WTC11 (cell line): ENCODE measurements at regions not wholly inside any gene's neighbourhood (a gene's known extent, or its start where the extent isn't known, plus 50 kb on each side); places are given as distances from the start of the nearest gene placed in this dataset.

Experiments used
- ATAC-seq: fragments of 200-7000 bp; cut with Tn5 transposase; 2 replicates; pipeline ENCODE4 v1.10.0; 2021; ENCODE audit warnings: mild to moderate bottlenecking, moderate library complexity
- CTCF ChIA-PET: fragments of 300-600 bp; sonication (Branson Sonifier 250); formaldehyde crosslinking; loops from one replicate; lab custom pipeline; 2021; ENCODE audit warnings: antibody characterized with exemption; lab: Charles Lee
- POLR2A ChIA-PET: fragments of 350-600 bp; sonication (Branson Sonifier 250); formaldehyde crosslinking; loops from one replicate; lab custom pipeline; 2021; ENCODE audit warnings: antibody characterized with exemption; lab: Charles Lee
- DNase-seq: peaks from one replicate; pipeline ENCODE4 v3.0.0; 2021; ENCODE audit warnings: low spot score
- H3K27ac Mint-ChIP-seq: 2 replicates; pipeline ENCODE4 v1.8.0; 2021; ENCODE audit warnings: mixed read lengths
- H3K27me3 Mint-ChIP-seq: 2 replicates; pipeline ENCODE4 v1.8.0; 2021; ENCODE audit warnings: low read depth, mild to moderate bottlenecking, moderate library complexity, mixed read lengths
- H3K36me3 Mint-ChIP-seq: 2 replicates; pipeline ENCODE4 v1.8.0; 2021; ENCODE audit warnings: mixed read lengths
- H3K4me1 Mint-ChIP-seq: 2 replicates; pipeline ENCODE4 v1.8.0; 2022; ENCODE audit warnings: mixed read lengths
- H3K4me3 Mint-ChIP-seq: 2 replicates; pipeline ENCODE4 v1.8.0; 2021; ENCODE audit warnings: mild to moderate bottlenecking, moderate library complexity, mixed read lengths
- H3K9me3 Mint-ChIP-seq: 2 replicates; pipeline ENCODE4 v1.8.0; 2021; ENCODE audit warnings: mixed read lengths
- AR ChIP-seq: fragments of 250-450 bp; sonication (Bioruptor Pico); IDR thresholded peaks from 2 replicates; pipeline ENCODE4 v1.9.0; 2021; ENCODE audit warnings: mild to moderate bottlenecking
- ESRRA ChIP-seq: sonication (generic); formaldehyde crosslinking; IDR thresholded peaks from 2 replicates; pipeline ENCODE4 v1.8.1; 2022; ENCODE audit warnings: mild to moderate bottlenecking, missing genetic modification reagents, borderline replicate concordance
- FOXJ3 ChIP-seq: sonication (generic); formaldehyde crosslinking; IDR thresholded peaks from 2 replicates; pipeline ENCODE4 v1.9.0; 2021; ENCODE audit warnings: missing genetic modification reagents, mild to moderate bottlenecking, borderline replicate concordance
- GRHL2 ChIP-seq: fragments of 250-450 bp; sonication (Bioruptor Pico); IDR thresholded peaks from 2 replicates; pipeline ENCODE4 v1.8.0; 2022; ENCODE audit warnings: mild to moderate bottlenecking, moderate library complexity; ENCODE audit not compliant: insufficient replicate concordance, severe bottlenecking
- GTF2I ChIP-seq: fragments of 250-450 bp; sonication (Bioruptor Pico); conservative IDR thresholded peaks from 2 replicates; pipeline ENCODE4 v1.4.0; 2021; ENCODE audit warnings: mild to moderate bottlenecking
- HMGA2 ChIP-seq: fragments of 250-450 bp; sonication (Bioruptor Pico); IDR thresholded peaks from 2 replicates; pipeline ENCODE4 v1.4.0; 2021; ENCODE audit warnings: mild to moderate bottlenecking, moderate library complexity
- MXD4 ChIP-seq: fragments of 250-450 bp; sonication (Bioruptor Pico); IDR thresholded peaks from 2 replicates; pipeline ENCODE4 v1.8.0; 2021; ENCODE audit warnings: mild to moderate bottlenecking, moderate library complexity, borderline replicate concordance
- MYBL2 ChIP-seq: sonication (generic); formaldehyde crosslinking; IDR thresholded peaks from 2 replicates; pipeline ENCODE4 v1.8.1; 2023; ENCODE audit warnings: mild to moderate bottlenecking, moderate library complexity, missing genetic modification reagents
- RELA ChIP-seq: sonication (generic); formaldehyde crosslinking; IDR thresholded peaks from 2 replicates; pipeline ENCODE4 v1.8.1; 2022; ENCODE audit warnings: missing genetic modification reagents, mild to moderate bottlenecking, borderline replicate concordance
- SMAD4 ChIP-seq: sonication (generic); formaldehyde crosslinking; IDR thresholded peaks from 2 replicates; pipeline ENCODE4 v1.8.0; 2022; ENCODE audit warnings: mild to moderate bottlenecking, missing genetic modification reagents
- SOX15 ChIP-seq: fragments of 250-450 bp; sonication (Bioruptor Pico); IDR thresholded peaks from 2 replicates; pipeline ENCODE4 v1.9.0; 2021; ENCODE audit warnings: mild to moderate bottlenecking
- SP1 ChIP-seq: sonication (generic); formaldehyde crosslinking; conservative IDR thresholded peaks from 2 replicates; pipeline ENCODE4 v1.8.1; 2022; ENCODE audit warnings: missing genetic modification reagents
- TCF7 ChIP-seq: sonication (generic); formaldehyde crosslinking; IDR thresholded peaks from 2 replicates; pipeline ENCODE4 v1.8.0; 2022; ENCODE audit warnings: mild to moderate bottlenecking, low read depth, missing genetic modification reagents, moderate library complexity
- TEAD1 ChIP-seq: sonication (generic); formaldehyde crosslinking; IDR thresholded peaks from 2 replicates; pipeline ENCODE4 v1.8.0; 2022; ENCODE audit warnings: mild to moderate bottlenecking, missing genetic modification reagents
- USF2 ChIP-seq: sonication (generic); formaldehyde crosslinking; IDR thresholded peaks from 2 replicates; pipeline ENCODE4 v1.8.1; 2023; ENCODE audit warnings: mild to moderate bottlenecking, missing genetic modification reagents, moderate library complexity
- ZBTB43 ChIP-seq: sonication (generic); formaldehyde crosslinking; IDR thresholded peaks from 2 replicates; pipeline ENCODE4 v1.8.1; 2023; ENCODE audit warnings: mild to moderate bottlenecking, missing genetic modification reagents
- ZNF416 ChIP-seq: fragments of 250-450 bp; sonication (Bioruptor Pico); IDR thresholded peaks from 2 replicates; pipeline ENCODE4 v1.9.0; 2021; ENCODE audit warnings: mild to moderate bottlenecking, inconsistent platforms
- ZNF671 ChIP-seq: fragments of 250-450 bp; sonication (Bioruptor Pico); IDR thresholded peaks from 2 replicates; pipeline ENCODE4 v1.8.0; 2021; ENCODE audit warnings: mild to moderate bottlenecking
- ZSCAN18 ChIP-seq: fragments of 250-450 bp; sonication (Bioruptor Pico); IDR thresholded peaks from 2 replicates; pipeline ENCODE4 v2.1.2; 2022; ENCODE audit warnings: mild to moderate bottlenecking, moderate library complexity
- TF ChIP-seq, protein P1 (sequence below): fragments of 250-450 bp; sonication (Bioruptor Pico); IDR thresholded peaks from 2 replicates; pipeline ENCODE4 v1.9.0; 2021; ENCODE audit warnings: moderate library complexity, mild to moderate bottlenecking, inconsistent platforms, borderline replicate concordance
- TF ChIP-seq, protein P2 (sequence below): sonication (generic); formaldehyde crosslinking; IDR thresholded peaks from 2 replicates; pipeline ENCODE4 v1.8.0; 2023; ENCODE audit warnings: mild to moderate bottlenecking, missing genetic modification reagents
- TF ChIP-seq, protein P3 (sequence below): sonication (generic); formaldehyde crosslinking; IDR thresholded peaks from 2 replicates; pipeline ENCODE4 v1.8.0; 2022; ENCODE audit warnings: mild to moderate bottlenecking, missing genetic modification reagents

- H3K9me3 Mint-ChIP-seq = peaks cover 6% of the 10 kb centered on the region
- H3K27ac Mint-ChIP-seq = no peak overlapping the region
- ChIA-PET CTCF (interaction anchor here (1.5 kb wide), 1 partner anchor 114 kb away, joined by 5 read pairs; no protein-coding TSS in a partner anchor), POLR2A (no interaction called here)
- H3K27me3 Mint-ChIP-seq = no peaks in the 10 kb centered on the region
- DNase-seq = no peak
- no peak overlapping the region for H3K4me3 Mint-ChIP-seq
- H3K4me1 Mint-ChIP-seq = no peaks in the 10 kb centered on the region
- TF ChIP-seq MYBL2 (CRISPR knock-in tag) (no peak), ZNF671 (no peak), FOXJ3 (CRISPR knock-in tag) (no peak), RELA (no peak), AR (CRISPR knock-in tag) (no peak), SOX15 (CRISPR knock-in tag) (no peak), USF2 (CRISPR knock-in tag) (no peak), HMGA2 (CRISPR knock-in tag) (no peak)
- TF ChIP-seq, protein P1, sequence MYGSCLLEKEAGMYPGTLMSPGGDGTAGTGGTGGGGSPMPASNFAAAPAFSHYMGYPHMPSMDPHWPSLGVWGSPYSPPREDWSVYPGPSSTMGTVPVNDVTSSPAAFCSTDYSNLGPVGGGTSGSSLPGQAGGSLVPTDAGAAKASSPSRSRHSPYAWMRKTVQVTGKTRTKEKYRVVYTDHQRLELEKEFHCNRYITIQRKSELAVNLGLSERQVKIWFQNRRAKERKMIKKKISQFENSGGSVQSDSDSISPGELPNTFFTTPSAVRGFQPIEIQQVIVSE (CRISPR knock-in tag) = no peak
- no peaks in the 10 kb centered on the region for H3K36me3 Mint-ChIP-seq
- ATAC-seq = no peak
These were observed 129.1 kb upstream of the IVNS1ABP start for GRCh38 chr1:185446131-185446530.

- no peak overlapping the region for H3K4me3 Mint-ChIP-seq
- H3K9me3 Mint-ChIP-seq = peaks cover 6% of the 10 kb centered on the region
- no peak for DNase-seq
- no peaks in the 10 kb centered on the region for H3K27me3 Mint-ChIP-seq
- ATAC-seq = no peak
- H3K27ac Mint-ChIP-seq = no peak overlapping the region
- ChIA-PET POLR2A (no interaction called here), CTCF (interaction anchor here (1.5 kb wide), 1 partner anchor 115 kb away, joined by 5 read pairs; no protein-coding TSS in a partner anchor)
- no peaks in the 10 kb centered on the region for H3K36me3 Mint-ChIP-seq
- H3K4me1 Mint-ChIP-seq = no peaks in the 10 kb centered on the region
- TF ChIP-seq TCF7 (no peak), MXD4 (CRISPR knock-in tag) (no peak), GTF2I (CRISPR knock-in tag) (no peak), ESRRA (CRISPR knock-in tag) (no peak), ZSCAN18 (no peak), SOX15 (CRISPR knock-in tag) (no peak)
- TF ChIP-seq, protein P1 (CRISPR knock-in tag) = no peak
These were observed 128.6 kb upstream of the IVNS1ABP start for GRCh38 chr1:185445594-185445993.

GRCh38 chr1:185444676-185445075, 127.6 kb upstream of the IVNS1ABP start:
- peak; percentile 32 for DNase-seq
- TF ChIP-seq SP1 (CRISPR knock-in tag) (no peak), HMGA2 (CRISPR knock-in tag) (no peak), ZBTB43 (CRISPR knock-in tag) (no peak), SMAD4 (CRISPR knock-in tag) (no peak), ZNF416 (CRISPR knock-in tag) (no peak), TEAD1 (CRISPR knock-in tag) (no peak), SOX15 (CRISPR knock-in tag) (no peak), GRHL2 (no peak)
- TF ChIP-seq, protein P2, sequence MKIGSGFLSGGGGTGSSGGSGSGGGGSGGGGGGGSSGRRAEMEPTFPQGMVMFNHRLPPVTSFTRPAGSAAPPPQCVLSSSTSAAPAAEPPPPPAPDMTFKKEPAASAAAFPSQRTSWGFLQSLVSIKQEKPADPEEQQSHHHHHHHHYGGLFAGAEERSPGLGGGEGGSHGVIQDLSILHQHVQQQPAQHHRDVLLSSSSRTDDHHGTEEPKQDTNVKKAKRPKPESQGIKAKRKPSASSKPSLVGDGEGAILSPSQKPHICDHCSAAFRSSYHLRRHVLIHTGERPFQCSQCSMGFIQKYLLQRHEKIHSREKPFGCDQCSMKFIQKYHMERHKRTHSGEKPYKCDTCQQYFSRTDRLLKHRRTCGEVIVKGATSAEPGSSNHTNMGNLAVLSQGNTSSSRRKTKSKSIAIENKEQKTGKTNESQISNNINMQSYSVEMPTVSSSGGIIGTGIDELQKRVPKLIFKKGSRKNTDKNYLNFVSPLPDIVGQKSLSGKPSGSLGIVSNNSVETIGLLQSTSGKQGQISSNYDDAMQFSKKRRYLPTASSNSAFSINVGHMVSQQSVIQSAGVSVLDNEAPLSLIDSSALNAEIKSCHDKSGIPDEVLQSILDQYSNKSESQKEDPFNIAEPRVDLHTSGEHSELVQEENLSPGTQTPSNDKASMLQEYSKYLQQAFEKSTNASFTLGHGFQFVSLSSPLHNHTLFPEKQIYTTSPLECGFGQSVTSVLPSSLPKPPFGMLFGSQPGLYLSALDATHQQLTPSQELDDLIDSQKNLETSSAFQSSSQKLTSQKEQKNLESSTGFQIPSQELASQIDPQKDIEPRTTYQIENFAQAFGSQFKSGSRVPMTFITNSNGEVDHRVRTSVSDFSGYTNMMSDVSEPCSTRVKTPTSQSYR (CRISPR knock-in tag) = no peak
- TF ChIP-seq, protein P3, sequence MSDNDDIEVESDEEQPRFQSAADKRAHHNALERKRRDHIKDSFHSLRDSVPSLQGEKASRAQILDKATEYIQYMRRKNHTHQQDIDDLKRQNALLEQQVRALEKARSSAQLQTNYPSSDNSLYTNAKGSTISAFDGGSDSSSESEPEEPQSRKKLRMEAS = no peak

More at GRCh38 chr1:185444676-185445075, 127.6 kb upstream of the IVNS1ABP start:
- no peak overlapping the region for H3K27ac Mint-ChIP-seq
- peaks cover under 1% of the 10 kb centered on the region; the same call in 1 of the 2 replicates for H3K9me3 Mint-ChIP-seq
- H3K27me3 Mint-ChIP-seq = no peaks in the 10 kb centered on the region
- ChIA-PET CTCF (interaction anchor here (1.1 to 1.5 kb wide), 3 partner anchors 116 to 218 kb away, joined by 3 to 9 read pairs (median 5); no protein-coding TSS in a partner anchor), POLR2A (interaction anchor here (0.8 kb wide), 1 partner anchor 127 kb away, joined by 3 read pairs; the partner anchor contains the start of gene IVNS1ABP)
- H3K4me3 Mint-ChIP-seq = no peak overlapping the region
- ATAC-seq = peak; percentile 30; the same call in 1 of the 2 replicates
- no peaks in the 10 kb centered on the region for H3K36me3 Mint-ChIP-seq
- no peaks in the 10 kb centered on the region for H3K4me1 Mint-ChIP-seq
